ENCODE measurements at regions not wholly inside any gene's neighbourhood (a gene's known extent, or its start where the extent isn't known, plus 50 kb on each side); places are given as distances from the start of the nearest gene placed in this dataset.

DNA sequence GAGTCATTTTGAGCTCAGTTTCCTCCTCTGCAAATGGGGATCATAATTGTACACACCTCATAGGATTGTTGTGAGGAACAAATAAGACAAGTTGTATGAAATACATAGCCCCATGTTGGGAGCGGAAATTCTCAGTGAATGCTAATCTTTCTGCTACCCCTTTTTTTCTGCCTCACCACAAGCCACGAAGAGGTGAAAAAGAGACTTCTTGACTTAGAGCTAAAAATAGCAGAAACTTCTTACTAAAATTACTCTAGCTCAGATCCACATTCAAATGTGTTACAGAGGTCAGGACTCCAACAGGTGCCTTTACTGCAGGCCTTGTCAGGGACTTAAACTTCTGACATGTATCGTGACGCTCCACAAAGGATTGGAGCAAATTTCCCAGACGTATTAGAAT, 128.5 kb downstream of the MIAT start:
- TF ChIP-seq POLR2A (IDR thresholded peaks at IDR 0.05): no peak
- TF ChIP-seq POLR2AphosphoS5 (IDR thresholded peaks at IDR 0.05): no peak
- TF ChIP-seq, protein P1, sequence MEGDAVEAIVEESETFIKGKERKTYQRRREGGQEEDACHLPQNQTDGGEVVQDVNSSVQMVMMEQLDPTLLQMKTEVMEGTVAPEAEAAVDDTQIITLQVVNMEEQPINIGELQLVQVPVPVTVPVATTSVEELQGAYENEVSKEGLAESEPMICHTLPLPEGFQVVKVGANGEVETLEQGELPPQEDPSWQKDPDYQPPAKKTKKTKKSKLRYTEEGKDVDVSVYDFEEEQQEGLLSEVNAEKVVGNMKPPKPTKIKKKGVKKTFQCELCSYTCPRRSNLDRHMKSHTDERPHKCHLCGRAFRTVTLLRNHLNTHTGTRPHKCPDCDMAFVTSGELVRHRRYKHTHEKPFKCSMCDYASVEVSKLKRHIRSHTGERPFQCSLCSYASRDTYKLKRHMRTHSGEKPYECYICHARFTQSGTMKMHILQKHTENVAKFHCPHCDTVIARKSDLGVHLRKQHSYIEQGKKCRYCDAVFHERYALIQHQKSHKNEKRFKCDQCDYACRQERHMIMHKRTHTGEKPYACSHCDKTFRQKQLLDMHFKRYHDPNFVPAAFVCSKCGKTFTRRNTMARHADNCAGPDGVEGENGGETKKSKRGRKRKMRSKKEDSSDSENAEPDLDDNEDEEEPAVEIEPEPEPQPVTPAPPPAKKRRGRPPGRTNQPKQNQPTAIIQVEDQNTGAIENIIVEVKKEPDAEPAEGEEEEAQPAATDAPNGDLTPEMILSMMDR (IDR thresholded peaks at IDR 0.05): no peak

Data from prostate gland (tissue), 2 donors.